Progenitor cell of endocrine pancreas (in vitro differentiated cells): ENCODE measurements at regions not wholly inside any gene's neighbourhood (a gene's known extent, or its start where the extent isn't known, plus 50 kb on each side); places are given as distances from the start of the nearest gene placed in this dataset.

ENCODE experiments used
- DNase-seq: peaks from one replicate; pipeline ENCODE4 v3.0.0; 2021; ENCODE audit warnings: low spot score; ENCODE audit not compliant: unreplicated experiment
- H3K27ac Mint-ChIP-seq: 2 replicates; pipeline ENCODE4 v1.8.0; 2021; ENCODE audit warnings: mild to moderate bottlenecking, moderate library complexity, mixed read lengths
- H3K27me3 Mint-ChIP-seq: 2 replicates; pipeline ENCODE4 v1.8.0; 2021; ENCODE audit warnings: mixed read lengths
- H3K36me3 Mint-ChIP-seq: 2 replicates; pipeline ENCODE4 v1.8.0; 2022; ENCODE audit warnings: mixed read lengths; ENCODE audit not compliant: insufficient read depth
- H3K4me1 Mint-ChIP-seq: 2 replicates; pipeline ENCODE4 v1.8.0; 2021; ENCODE audit warnings: low read depth, mixed read lengths
- H3K4me3 Mint-ChIP-seq: 2 replicates; pipeline ENCODE4 v1.8.0; 2021; ENCODE audit warnings: low read depth, mild to moderate bottlenecking, moderate library complexity, mixed read lengths
- H3K9me3 Mint-ChIP-seq: 2 replicates; pipeline ENCODE4 v1.8.0; 2021; ENCODE audit warnings: low read depth, mixed read lengths
- TF ChIP-seq, protein P1 (sequence below): fragments of 200-600 bp; sonication (generic); IDR thresholded peaks from one replicate; pipeline ENCODE4 v1.5.0; 2021; ENCODE audit warnings: antibody characterized with exemption, mild to moderate bottlenecking; ENCODE audit not compliant: unreplicated experiment

GRCh38 chr14:81669308-81669707, 135.7 kb upstream of the SEL1L start:
- Mint-ChIP-seq H3K4me3 (no peak overlapping the region), H3K9me3 (peaks cover 12% of the 10 kb centered on the region), H3K27me3 (no peaks in the 10 kb centered on the region), H3K4me1 (no peaks in the 10 kb centered on the region), H3K27ac (peak overlapping the region; percentile 43), H3K36me3 (peaks cover 1% of the 10 kb centered on the region)
- no peak for DNase-seq
- TF ChIP-seq, protein P1, sequence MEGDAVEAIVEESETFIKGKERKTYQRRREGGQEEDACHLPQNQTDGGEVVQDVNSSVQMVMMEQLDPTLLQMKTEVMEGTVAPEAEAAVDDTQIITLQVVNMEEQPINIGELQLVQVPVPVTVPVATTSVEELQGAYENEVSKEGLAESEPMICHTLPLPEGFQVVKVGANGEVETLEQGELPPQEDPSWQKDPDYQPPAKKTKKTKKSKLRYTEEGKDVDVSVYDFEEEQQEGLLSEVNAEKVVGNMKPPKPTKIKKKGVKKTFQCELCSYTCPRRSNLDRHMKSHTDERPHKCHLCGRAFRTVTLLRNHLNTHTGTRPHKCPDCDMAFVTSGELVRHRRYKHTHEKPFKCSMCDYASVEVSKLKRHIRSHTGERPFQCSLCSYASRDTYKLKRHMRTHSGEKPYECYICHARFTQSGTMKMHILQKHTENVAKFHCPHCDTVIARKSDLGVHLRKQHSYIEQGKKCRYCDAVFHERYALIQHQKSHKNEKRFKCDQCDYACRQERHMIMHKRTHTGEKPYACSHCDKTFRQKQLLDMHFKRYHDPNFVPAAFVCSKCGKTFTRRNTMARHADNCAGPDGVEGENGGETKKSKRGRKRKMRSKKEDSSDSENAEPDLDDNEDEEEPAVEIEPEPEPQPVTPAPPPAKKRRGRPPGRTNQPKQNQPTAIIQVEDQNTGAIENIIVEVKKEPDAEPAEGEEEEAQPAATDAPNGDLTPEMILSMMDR: no peak

- TF ChIP-seq, protein P1: no peak
- Mint-ChIP-seq H3K27ac (no peak overlapping the region), H3K4me3 (no peak overlapping the region), H3K36me3 (no peaks in the 10 kb centered on the region), H3K27me3 (peaks cover 11% of the 10 kb centered on the region), H3K4me1 (peaks cover 18% of the 10 kb centered on the region), H3K9me3 (peaks cover 7% of the 10 kb centered on the region)
- no peak for DNase-seq
These were observed 140.3 kb upstream of the SEL1L start for GRCh38 chr14:81673930-81674329.

GRCh38 chr14:81676395-81676794, 142.7 kb upstream of the SEL1L start:
- Mint-ChIP-seq H3K27ac (no peak overlapping the region), H3K27me3 (peaks cover 15% of the 10 kb centered on the region), H3K9me3 (peaks cover 5% of the 10 kb centered on the region), H3K36me3 (no peaks in the 10 kb centered on the region), H3K4me3 (no peak overlapping the region), H3K4me1 (peaks cover 18% of the 10 kb centered on the region)
- TF ChIP-seq, protein P1: no peak
- no peak for DNase-seq

DNA sequence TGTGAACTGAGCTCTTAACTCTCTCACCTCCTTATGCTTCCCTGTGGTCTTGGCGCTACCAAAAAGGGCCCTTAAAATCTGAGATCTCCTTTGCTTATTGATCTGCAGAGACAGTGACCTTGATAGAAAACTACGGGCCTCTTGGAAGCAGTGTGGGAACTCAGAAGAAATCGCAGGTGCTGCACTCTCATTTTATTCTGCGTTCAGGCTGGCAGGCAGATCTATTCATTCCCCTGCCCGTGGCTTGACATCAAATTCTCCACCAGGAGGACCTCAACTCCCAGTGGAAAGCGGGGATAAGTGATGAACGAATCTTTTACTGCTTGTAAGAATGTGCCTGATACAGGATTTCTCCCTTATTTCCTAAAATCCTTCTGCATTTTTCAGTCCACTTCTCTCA, 143.2 kb upstream of the SEL1L start:
- Mint-ChIP-seq H3K4me3 (no peak overlapping the region), H3K9me3 (peaks cover 5% of the 10 kb centered on the region), H3K27ac (no peak overlapping the region), H3K36me3 (no peaks in the 10 kb centered on the region), H3K27me3 (peaks cover 15% of the 10 kb centered on the region), H3K4me1 (peaks cover 18% of the 10 kb centered on the region)
- TF ChIP-seq, protein P1: no peak
- no peak for DNase-seq

- DNase-seq: no peak
- peaks cover 18% of the 10 kb centered on the region for H3K4me1 Mint-ChIP-seq
- H3K27ac Mint-ChIP-seq: no peak overlapping the region
- H3K4me3 Mint-ChIP-seq: no peak overlapping the region
- no peaks in the 10 kb centered on the region for H3K36me3 Mint-ChIP-seq
- peaks cover 15% of the 10 kb centered on the region for H3K27me3 Mint-ChIP-seq
- peaks cover 5% of the 10 kb centered on the region for H3K9me3 Mint-ChIP-seq
- TF ChIP-seq, protein P1: no peak
These were observed 144.1 kb upstream of the SEL1L start for GRCh38 chr14:81677736-81678135.
